ENCODE measurements at regions not wholly inside any gene's neighbourhood (a gene's known extent, or its start where the extent isn't known, plus 50 kb on each side); places are given as distances from the start of the nearest gene placed in this dataset.

GRCh38 chrX:10901290-10901633 lies 209.9 kb upstream of the HCCS start:
- Mint-ChIP-seq H3K36me3 (no peaks in the 10 kb centered on the region), H3K27ac (no peak overlapping the region), H3K4me1 (no peaks in the 10 kb centered on the region), H3K27me3 (no peaks in the 10 kb centered on the region), H3K9me3 (peaks cover 0 to 10% (median 5%) of the 10 kb centered on the region in 7 donors), H3K4me3 (no peak overlapping the region)
- no peaks in the 10 kb centered on the region for H3K36me3 ChIP-seq (ENCODE audit: control insufficient read depth, insufficient read depth, low read length)
- no peak overlapping the region for H3K27ac ChIP-seq (ENCODE audit: insufficient read depth, low read length, poor library complexity, severe bottlenecking)
- H3K4me1 ChIP-seq (ENCODE audit: control insufficient read depth, insufficient read depth, low read length, poor library complexity, severe bottlenecking): no peaks in the 10 kb centered on the region
- H3K9me3 ChIP-seq (ENCODE audit: control insufficient read depth in 2 of 2, low read length in 2 of 2): no peaks in the 10 kb centered on the region
- no peak for ATAC-seq (ENCODE audit: low read depth in 2 of 2)
- no peak overlapping the region for H3K4me3 ChIP-seq (ENCODE audit: low read depth, low read length)
- H3K27me3 ChIP-seq (ENCODE audit: control insufficient read depth, insufficient read depth, low read length): no peaks in the 10 kb centered on the region
- DNase-seq: no peak

DNA sequence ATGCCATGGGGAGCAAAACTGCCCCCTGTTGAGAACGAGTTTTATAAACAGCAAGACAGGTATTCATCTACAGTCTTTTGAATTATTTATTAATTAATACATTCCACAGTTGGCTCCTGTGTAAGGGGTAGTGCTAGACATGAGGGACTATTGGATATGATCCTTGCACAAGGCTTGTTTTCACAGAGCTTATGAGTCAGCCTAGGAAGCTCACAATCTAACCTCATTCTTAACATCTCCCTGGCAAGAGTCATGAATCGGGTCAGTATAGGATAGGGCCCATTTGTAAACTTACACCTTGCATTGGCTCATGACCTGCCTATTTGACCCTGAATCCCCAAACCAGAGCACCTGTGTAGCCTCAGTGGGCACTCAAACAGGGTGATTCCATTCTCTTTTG lies 209.1 kb upstream of the HCCS start:
- H3K36me3 ChIP-seq (ENCODE audit: control insufficient read depth, insufficient read depth, low read length): no peaks in the 10 kb centered on the region
- no peaks in the 10 kb centered on the region for H3K9me3 ChIP-seq (ENCODE audit: control insufficient read depth in 2 of 2, low read length in 2 of 2)
- H3K4me3 ChIP-seq (ENCODE audit: low read depth, low read length): no peak overlapping the region
- Mint-ChIP-seq H3K4me1 (peaks cover 0 to under 1% (median 0%) of the 10 kb centered on the region in 4 donors), H3K36me3 (no peaks in the 10 kb centered on the region), H3K4me3 (no peak overlapping the region), H3K27me3 (no peaks in the 10 kb centered on the region), H3K9me3 (peaks cover 0 to 12% (median 5%) of the 10 kb centered on the region in 7 donors), H3K27ac (no peak overlapping the region)
- no peak overlapping the region for H3K27ac ChIP-seq (ENCODE audit: insufficient read depth, low read length, poor library complexity, severe bottlenecking)
- no peaks in the 10 kb centered on the region for H3K27me3 ChIP-seq (ENCODE audit: control insufficient read depth, insufficient read depth, low read length)
- no peaks in the 10 kb centered on the region for H3K4me1 ChIP-seq (ENCODE audit: control insufficient read depth, insufficient read depth, low read length, poor library complexity, severe bottlenecking)
- ATAC-seq (ENCODE audit: low read depth in 2 of 2): no peak
- no peak for DNase-seq

DNA sequence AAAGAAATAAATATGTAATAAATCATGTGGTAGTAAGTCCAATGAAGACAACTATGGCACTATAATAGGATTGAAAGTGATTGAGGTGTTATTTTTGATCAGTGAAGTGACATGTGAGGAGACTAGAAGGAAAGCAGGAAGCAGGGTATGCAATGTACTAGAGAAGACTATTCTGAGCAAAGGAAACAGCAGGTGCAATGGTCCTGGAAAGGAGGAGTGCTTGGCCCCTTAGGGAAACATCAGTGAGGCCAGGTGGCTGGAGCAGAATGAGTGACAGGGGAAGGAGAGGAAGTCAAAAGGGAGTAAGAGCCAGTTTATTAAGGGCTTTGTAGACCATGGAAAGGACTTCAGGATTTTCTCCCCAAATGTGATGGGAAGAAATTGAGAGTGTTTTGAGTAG lies 207.6 kb upstream of the HCCS start:
- H3K4me1 Mint-ChIP-seq: peaks cover 0 to 3% (median 0%) of the 10 kb centered on the region in 4 donors
- no peaks in the 10 kb centered on the region for H3K9me3 ChIP-seq (ENCODE audit: control insufficient read depth in 2 of 2, low read length in 2 of 2)
- H3K27ac Mint-ChIP-seq: no peak overlapping the region
- DNase-seq: no peak
- no peaks in the 10 kb centered on the region for H3K36me3 ChIP-seq (ENCODE audit: control insufficient read depth, insufficient read depth, low read length)
- H3K27me3 Mint-ChIP-seq: no peaks in the 10 kb centered on the region
- no peak overlapping the region for H3K4me3 Mint-ChIP-seq
- no peaks in the 10 kb centered on the region for H3K4me1 ChIP-seq (ENCODE audit: control insufficient read depth, insufficient read depth, low read length, poor library complexity, severe bottlenecking)
- no peak overlapping the region for H3K4me3 ChIP-seq (ENCODE audit: low read depth, low read length)
- H3K27me3 ChIP-seq (ENCODE audit: control insufficient read depth, insufficient read depth, low read length): no peaks in the 10 kb centered on the region
- no peak for ATAC-seq (ENCODE audit: low read depth in 2 of 2)
- peaks cover 0 to 13% (median 5%) of the 10 kb centered on the region in 7 donors for H3K9me3 Mint-ChIP-seq
- no peak overlapping the region for H3K27ac ChIP-seq (ENCODE audit: insufficient read depth, low read length, poor library complexity, severe bottlenecking)
- H3K36me3 Mint-ChIP-seq: no peaks in the 10 kb centered on the region

- no peaks in the 10 kb centered on the region for H3K4me1 ChIP-seq (ENCODE audit: control insufficient read depth, insufficient read depth, low read length, poor library complexity, severe bottlenecking)
- Mint-ChIP-seq H3K27ac (no peak overlapping the region), H3K27me3 (no peaks in the 10 kb centered on the region), H3K4me1 (peaks cover 0 to 3% (median 0%) of the 10 kb centered on the region in 4 donors), H3K9me3 (peaks cover 0 to 13% (median 5%) of the 10 kb centered on the region in 7 donors), H3K4me3 (no peak overlapping the region), H3K36me3 (no peaks in the 10 kb centered on the region)
- no peak overlapping the region for H3K27ac ChIP-seq (ENCODE audit: insufficient read depth, low read length, poor library complexity, severe bottlenecking)
- H3K4me3 ChIP-seq (ENCODE audit: low read depth, low read length): no peak overlapping the region
- no peaks in the 10 kb centered on the region for H3K9me3 ChIP-seq (ENCODE audit: control insufficient read depth in 2 of 2, low read length in 2 of 2)
- ATAC-seq (ENCODE audit: low read depth in 2 of 2): no peak
- no peak for DNase-seq
- no peaks in the 10 kb centered on the region for H3K27me3 ChIP-seq (ENCODE audit: control insufficient read depth, insufficient read depth, low read length)
- H3K36me3 ChIP-seq (ENCODE audit: control insufficient read depth, insufficient read depth, low read length): no peaks in the 10 kb centered on the region
These were observed 206.9 kb upstream of the HCCS start for GRCh38 chrX:10904220-10904619.

DNA sequence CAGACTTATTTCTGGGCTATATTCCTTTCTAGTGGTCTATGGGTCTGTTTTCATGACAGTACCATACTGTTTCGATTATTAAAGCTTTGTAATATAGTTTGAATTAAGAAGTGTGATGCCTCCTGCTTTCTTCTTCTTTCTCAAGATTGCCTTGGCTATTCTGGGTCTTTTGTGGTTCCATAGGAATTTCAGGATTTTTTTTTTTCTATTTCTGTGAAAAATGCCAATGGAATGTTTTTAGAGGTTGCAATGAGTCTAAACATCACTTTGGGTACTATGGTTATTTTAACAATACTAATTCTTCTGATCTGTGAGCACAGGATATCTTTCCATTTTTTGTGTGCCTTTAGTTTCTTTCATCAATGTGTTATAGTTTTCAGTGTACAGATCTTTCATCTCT lies 204.3 kb upstream of the HCCS start:
- no peak overlapping the region for H3K4me3 ChIP-seq (ENCODE audit: low read depth, low read length)
- no peak overlapping the region for H3K27ac ChIP-seq (ENCODE audit: insufficient read depth, low read length, poor library complexity, severe bottlenecking)
- no peaks in the 10 kb centered on the region for H3K4me1 ChIP-seq (ENCODE audit: control insufficient read depth, insufficient read depth, low read length, poor library complexity, severe bottlenecking)
- Mint-ChIP-seq H3K4me1 (peaks cover 0 to 3% (median 0%) of the 10 kb centered on the region in 4 donors), H3K27me3 (no peaks in the 10 kb centered on the region), H3K4me3 (no peak overlapping the region), H3K27ac (no peak overlapping the region), H3K36me3 (no peaks in the 10 kb centered on the region), H3K9me3 (peaks cover 0 to 13% (median 5%) of the 10 kb centered on the region in 7 donors)
- H3K9me3 ChIP-seq (ENCODE audit: control insufficient read depth in 2 of 2, low read length in 2 of 2): no peaks in the 10 kb centered on the region
- ATAC-seq (ENCODE audit: low read depth in 2 of 2) (no peak), DNase-seq (no peak)
- H3K36me3 ChIP-seq (ENCODE audit: control insufficient read depth, insufficient read depth, low read length): no peaks in the 10 kb centered on the region
- no peaks in the 10 kb centered on the region for H3K27me3 ChIP-seq (ENCODE audit: control insufficient read depth, insufficient read depth, low read length)

DNA sequence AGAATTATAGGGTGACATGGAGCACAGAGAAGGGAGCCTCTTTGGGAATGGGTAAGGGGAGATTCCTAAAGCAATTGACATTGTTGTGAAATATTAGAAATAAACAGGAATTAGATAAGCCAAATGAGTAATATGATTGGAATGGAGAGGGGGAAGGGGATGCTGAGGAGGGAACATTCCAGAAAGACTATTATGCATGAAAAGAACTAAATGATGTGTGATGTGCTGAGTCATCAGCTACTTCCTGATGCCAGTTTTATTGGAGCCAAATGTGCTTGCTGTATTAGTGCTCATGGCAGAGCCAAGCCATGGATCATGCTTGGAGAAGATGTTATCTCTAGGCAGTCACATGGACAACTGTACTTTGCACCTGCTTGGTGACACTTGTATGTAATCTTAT lies 189.0 kb upstream of the HCCS start:
- Histone ChIP-seq H3K4me1 (ENCODE audit: control insufficient read depth, insufficient read depth, low read length, poor library complexity, severe bottlenecking) (no peaks in the 10 kb centered on the region), H3K4me3 (ENCODE audit: low read depth, low read length) (no peak overlapping the region), H3K27ac (ENCODE audit: insufficient read depth, low read length, poor library complexity, severe bottlenecking) (no peak overlapping the region), H3K9me3 (ENCODE audit: control insufficient read depth in 2 of 2, low read length in 2 of 2) (peaks cover 0 to 4% of the 10 kb centered on the region in 2 experiments), H3K36me3 (ENCODE audit: control insufficient read depth, insufficient read depth, low read length) (no peaks in the 10 kb centered on the region), H3K27me3 (ENCODE audit: control insufficient read depth, insufficient read depth, low read length) (no peaks in the 10 kb centered on the region)
- no peak overlapping the region for H3K4me3 Mint-ChIP-seq
- ATAC-seq (ENCODE audit: low read depth in 2 of 2): no peak
- H3K9me3 Mint-ChIP-seq: peaks cover 0 to 11% (median 5%) of the 10 kb centered on the region in 7 donors
- no peak overlapping the region for H3K27ac Mint-ChIP-seq
- no peaks in the 10 kb centered on the region for H3K36me3 Mint-ChIP-seq
- H3K4me1 Mint-ChIP-seq: no peaks in the 10 kb centered on the region
- DNase-seq: no peak
- H3K27me3 Mint-ChIP-seq: no peaks in the 10 kb centered on the region

- Histone ChIP-seq H3K27me3 (ENCODE audit: control insufficient read depth, insufficient read depth, low read length) (no peaks in the 10 kb centered on the region), H3K9me3 (ENCODE audit: control insufficient read depth in 2 of 2, low read length in 2 of 2) (no peaks in the 10 kb centered on the region), H3K36me3 (ENCODE audit: control insufficient read depth, insufficient read depth, low read length) (no peaks in the 10 kb centered on the region), H3K4me1 (ENCODE audit: control insufficient read depth, insufficient read depth, low read length, poor library complexity, severe bottlenecking) (no peaks in the 10 kb centered on the region), H3K27ac (ENCODE audit: insufficient read depth, low read length, poor library complexity, severe bottlenecking) (no peak overlapping the region), H3K4me3 (ENCODE audit: low read depth, low read length) (no peak overlapping the region)
- no peak overlapping the region for H3K4me3 Mint-ChIP-seq
- no peak overlapping the region for H3K27ac Mint-ChIP-seq
- DNase-seq: no peak
- ATAC-seq (ENCODE audit: low read depth in 2 of 2): no peak
- no peaks in the 10 kb centered on the region for H3K36me3 Mint-ChIP-seq
- H3K4me1 Mint-ChIP-seq: no peaks in the 10 kb centered on the region
- H3K27me3 Mint-ChIP-seq: no peaks in the 10 kb centered on the region
- peaks cover 0 to 11% (median 5%) of the 10 kb centered on the region in 7 donors for H3K9me3 Mint-ChIP-seq
These were observed 188.3 kb upstream of the HCCS start for GRCh38 chrX:10922835-10923234.

DNA sequence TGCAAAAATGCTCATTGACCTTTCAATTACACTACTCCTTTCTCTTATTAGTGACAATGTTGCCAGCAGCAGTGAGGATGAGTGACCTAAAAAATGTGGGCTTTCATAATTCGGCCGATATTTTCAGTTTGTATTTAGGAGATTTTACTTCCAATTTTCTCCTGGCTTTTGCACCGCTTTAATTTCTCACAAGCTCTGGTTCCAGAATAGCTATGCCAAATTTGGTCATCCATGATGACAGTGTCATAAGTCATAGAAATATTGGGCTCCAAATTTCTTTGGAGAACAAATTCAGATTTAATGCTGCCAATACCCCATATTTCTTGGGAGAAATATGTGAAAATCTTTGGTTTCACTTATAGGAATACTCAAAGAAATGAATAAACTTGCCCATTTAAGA lies 187.7 kb upstream of the HCCS start:
- Histone ChIP-seq H3K36me3 (ENCODE audit: control insufficient read depth, insufficient read depth, low read length) (no peaks in the 10 kb centered on the region), H3K4me3 (ENCODE audit: low read depth, low read length) (no peak overlapping the region), H3K9me3 (ENCODE audit: control insufficient read depth in 2 of 2, low read length in 2 of 2) (no peaks in the 10 kb centered on the region), H3K27me3 (ENCODE audit: control insufficient read depth, insufficient read depth, low read length) (no peaks in the 10 kb centered on the region), H3K4me1 (ENCODE audit: control insufficient read depth, insufficient read depth, low read length, poor library complexity, severe bottlenecking) (no peaks in the 10 kb centered on the region), H3K27ac (ENCODE audit: insufficient read depth, low read length, poor library complexity, severe bottlenecking) (no peak overlapping the region)
- Mint-ChIP-seq H3K36me3 (no peaks in the 10 kb centered on the region), H3K4me3 (no peak overlapping the region), H3K4me1 (no peaks in the 10 kb centered on the region), H3K27ac (no peak overlapping the region), H3K27me3 (no peaks in the 10 kb centered on the region), H3K9me3 (peaks cover 0 to 11% (median 8%) of the 10 kb centered on the region in 7 donors)
- ATAC-seq (ENCODE audit: low read depth in 2 of 2) (no peak), DNase-seq (no peak)
